ENCODE measurements at regions not wholly inside any gene's neighbourhood (a gene's known extent, or its start where the extent isn't known, plus 50 kb on each side); places are given as distances from the start of the nearest gene placed in this dataset.

DNA sequence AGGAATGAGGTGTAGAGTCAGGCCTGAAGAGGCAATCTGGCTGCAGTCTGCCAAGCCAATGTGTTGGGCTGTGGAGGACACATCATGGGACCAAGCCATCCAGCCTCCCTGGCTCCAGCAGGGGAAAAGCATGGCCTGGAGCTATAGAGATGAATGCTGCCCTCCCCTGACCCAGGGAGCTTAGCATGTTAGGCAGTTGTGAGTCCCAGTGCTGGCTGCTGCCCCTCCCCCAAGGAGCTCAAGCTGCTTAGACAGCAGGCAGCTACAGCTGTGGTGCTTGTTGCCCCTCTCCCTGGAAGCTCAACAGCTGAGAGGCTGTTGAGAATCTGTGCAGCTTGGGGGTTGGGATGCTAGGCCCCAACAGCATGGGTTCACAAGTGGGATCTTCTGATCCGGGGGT is 85.6 kb upstream of the DNAJC19 start:
- DNase-seq (ENCODE audit: low read depth), result no peak

DNA sequence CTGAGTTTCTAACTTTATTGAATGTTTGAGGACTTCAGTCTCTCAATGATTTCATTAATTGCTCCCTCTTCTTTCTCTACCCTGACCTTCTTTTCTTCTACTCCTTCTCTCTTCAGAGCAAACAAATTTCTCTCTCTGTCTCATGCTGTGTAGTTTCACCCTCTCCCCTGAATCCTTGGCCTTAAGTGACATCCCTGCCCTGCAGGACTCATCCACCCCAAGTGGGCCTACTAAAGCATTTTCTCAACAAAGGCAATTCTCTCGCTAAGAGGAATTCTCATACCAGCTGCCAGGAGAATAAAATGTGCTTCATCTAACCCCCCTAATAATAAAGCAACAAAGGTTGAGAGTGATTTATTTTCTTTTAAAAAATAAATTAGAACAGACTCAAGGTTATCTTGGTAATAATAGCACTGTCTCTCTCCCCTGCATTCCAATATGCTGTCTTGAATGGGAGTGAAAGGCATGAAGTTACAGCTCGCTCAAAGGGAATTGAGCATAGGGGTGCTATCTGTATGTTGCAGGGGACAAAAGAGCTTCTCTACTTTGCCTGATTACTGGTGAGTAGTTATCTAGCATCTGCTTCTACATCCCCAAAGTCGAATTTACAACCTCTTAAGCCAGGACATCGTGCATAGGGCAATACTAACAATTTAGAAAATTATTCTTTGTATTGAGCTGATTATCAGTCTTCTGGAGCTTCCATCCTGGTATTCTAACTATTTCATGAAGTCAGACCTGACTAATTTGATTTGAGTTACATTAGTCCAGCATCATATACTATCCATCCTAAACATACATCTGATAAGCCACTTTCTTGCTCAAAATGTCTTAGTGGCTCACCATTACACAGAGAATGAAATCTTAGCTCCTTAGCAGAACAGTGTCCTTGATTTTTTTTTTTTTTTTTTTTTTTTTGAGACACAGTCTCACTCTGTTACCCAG is 76.9 kb upstream of the DNAJC19 start:
- no peak for DNase-seq (ENCODE audit: low read depth)

DNA sequence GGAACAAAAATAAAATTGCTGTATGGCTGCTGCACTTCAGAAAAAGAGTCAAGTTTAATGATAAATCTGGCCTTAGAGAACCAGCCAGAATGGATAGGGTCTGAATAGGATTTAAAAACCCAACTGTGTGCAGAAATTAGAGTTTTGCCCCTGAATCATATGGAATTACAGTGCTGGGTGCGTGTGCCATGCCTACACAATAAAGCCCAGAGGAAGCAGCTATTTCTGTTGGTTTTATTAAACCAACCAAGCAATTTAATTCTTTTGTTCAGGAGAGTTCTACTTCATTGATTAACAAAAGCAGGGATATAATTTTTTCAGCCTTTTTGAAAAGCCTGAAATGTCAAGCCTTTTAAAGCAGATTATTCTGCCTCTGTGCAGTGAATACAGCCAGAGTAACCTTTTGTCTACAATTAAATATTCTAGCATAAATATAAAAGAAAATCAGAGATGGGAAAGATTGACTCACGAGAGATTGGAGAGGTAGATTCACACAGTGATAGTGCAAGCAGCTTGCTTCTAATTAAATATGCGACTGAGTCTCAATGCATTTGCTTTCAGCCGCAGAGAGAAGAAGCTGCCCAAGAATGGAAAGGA is 66.7 kb upstream of the DNAJC19 start:
- no peak for DNase-seq (ENCODE audit: low read depth)

DNA sequence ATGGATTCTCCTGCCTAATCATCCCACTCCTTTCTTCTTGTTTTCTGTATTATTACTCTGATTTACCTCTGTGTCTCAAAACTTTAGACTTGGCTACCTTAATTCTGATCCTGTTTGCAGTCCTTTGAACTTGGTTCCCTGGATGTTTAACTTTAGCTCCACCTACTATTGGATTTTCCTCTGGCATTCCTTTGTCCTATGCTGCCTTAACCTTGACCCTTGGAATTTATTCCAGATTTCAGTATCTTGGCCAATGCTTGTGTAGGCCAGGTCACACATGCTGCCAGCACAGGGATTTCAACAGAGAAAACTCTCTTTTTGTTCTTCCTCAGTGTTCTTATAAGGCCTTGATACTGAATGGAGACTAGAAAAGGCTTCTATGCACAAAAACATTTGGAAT is 65.0 kb upstream of the DNAJC19 start:
- DNase-seq (ENCODE audit: low read depth), result no peak

DNA sequence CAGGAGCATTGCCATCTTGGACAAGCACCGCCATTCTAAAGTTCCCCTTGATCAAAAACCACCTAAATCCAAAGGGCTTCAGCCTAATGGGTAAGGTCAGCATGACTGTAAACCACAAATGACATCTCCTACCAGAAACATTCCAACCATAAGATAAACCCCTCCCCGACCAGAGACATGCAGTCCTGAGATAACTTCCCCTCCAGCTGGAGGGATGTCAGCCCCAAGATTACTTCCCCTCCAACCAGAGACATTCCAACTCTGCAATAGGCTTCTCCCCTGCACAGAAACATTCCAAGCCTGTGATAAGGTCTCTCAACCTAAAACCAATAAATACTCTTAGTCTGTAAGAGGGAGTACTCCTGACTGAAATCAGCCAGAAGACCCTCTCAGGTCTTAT is 62.7 kb upstream of the DNAJC19 start:
- peak; percentile 28 for DNase-seq (ENCODE audit: low read depth)

DNA sequence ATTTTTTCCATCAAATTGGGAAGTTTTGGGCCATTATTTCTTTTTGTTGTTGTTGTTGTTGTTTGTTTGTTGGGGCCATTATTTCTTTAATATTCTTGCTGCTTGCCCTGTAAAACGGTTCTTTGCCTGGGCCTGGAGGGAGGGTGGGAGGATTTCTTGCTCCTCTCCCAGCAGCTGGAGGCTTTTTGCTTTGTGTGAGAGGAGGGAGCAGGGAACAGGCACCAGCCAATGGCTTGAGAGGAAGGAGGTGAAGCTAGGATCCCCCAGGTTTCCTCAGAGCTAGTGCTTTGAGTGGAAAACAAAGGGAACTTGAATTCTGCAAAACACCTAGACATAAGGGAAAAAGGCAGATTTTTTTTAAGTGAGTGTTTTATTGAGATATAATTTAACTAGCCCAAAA is 61.2 kb upstream of the DNAJC19 start:
- DNase-seq (ENCODE audit: low read depth), result no peak

DNA sequence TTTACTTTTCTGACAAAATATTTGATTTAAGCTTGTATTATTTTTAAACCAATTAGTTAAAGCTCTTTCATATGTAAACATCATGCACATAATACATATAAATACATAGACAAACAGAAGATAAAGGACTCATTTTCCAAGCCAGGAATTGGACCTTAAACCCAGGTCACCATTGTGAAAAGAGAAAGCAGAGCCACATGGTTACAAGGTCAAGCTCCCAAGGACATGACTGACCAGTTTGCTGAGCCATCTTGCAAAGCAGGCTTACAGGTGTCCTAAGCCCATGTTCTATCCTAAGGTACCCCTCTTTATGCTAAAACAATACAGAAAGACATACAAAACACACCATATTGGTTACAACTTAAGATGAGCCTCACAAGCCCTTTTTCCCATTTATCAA is 50.5 kb upstream of the DNAJC19 start:
- no peak for DNase-seq (ENCODE audit: low read depth)

All from HS-5 (cell line).